22Rv1 (cell line): ENCODE measurements at regions not wholly inside any gene's neighbourhood (a gene's known extent, or its start where the extent isn't known, plus 50 kb on each side); places are given as distances from the start of the nearest gene placed in this dataset.

Experiments used
- ZFX ChIP-seq: fragments of 450-650 bp; IDR thresholded peaks from 2 replicates; pipeline ENCODE4 v1.6.1; 2017; ENCODE audit warnings: antibody characterized with exemption, borderline replicate concordance
- TF ChIP-seq, protein P1 (sequence below): fragments of 450-650 bp; IDR thresholded peaks from 2 replicates; pipeline ENCODE4 v1.5.1; 2017; ENCODE audit warnings: mild to moderate bottlenecking

GRCh38 chr1:199135901-199136300 is 497.1 kb downstream of the PTPRC start:
- TF ChIP-seq, protein P1, sequence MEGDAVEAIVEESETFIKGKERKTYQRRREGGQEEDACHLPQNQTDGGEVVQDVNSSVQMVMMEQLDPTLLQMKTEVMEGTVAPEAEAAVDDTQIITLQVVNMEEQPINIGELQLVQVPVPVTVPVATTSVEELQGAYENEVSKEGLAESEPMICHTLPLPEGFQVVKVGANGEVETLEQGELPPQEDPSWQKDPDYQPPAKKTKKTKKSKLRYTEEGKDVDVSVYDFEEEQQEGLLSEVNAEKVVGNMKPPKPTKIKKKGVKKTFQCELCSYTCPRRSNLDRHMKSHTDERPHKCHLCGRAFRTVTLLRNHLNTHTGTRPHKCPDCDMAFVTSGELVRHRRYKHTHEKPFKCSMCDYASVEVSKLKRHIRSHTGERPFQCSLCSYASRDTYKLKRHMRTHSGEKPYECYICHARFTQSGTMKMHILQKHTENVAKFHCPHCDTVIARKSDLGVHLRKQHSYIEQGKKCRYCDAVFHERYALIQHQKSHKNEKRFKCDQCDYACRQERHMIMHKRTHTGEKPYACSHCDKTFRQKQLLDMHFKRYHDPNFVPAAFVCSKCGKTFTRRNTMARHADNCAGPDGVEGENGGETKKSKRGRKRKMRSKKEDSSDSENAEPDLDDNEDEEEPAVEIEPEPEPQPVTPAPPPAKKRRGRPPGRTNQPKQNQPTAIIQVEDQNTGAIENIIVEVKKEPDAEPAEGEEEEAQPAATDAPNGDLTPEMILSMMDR = no peak
- no peak for TF ChIP-seq ZFX
